Osteoblast (primary cell): ENCODE measurements at regions not wholly inside any gene's neighbourhood (a gene's known extent, or its start where the extent isn't known, plus 50 kb on each side); places are given as distances from the start of the nearest gene placed in this dataset.

Experiments used
- DNase-seq: peaks from one replicate; pipeline ENCODE4 v3.0.0; 2011; ENCODE audit warnings: low spot score, mixed read lengths; ENCODE audit not compliant: insufficient read length; ENCODE audit errors: missing footprints
- H2AFZ ChIP-seq: 2 replicates; pipeline ENCODE4 v1.6.0; 2011; ENCODE audit warnings: mild to moderate bottlenecking, low read length
- H3K27ac ChIP-seq: 2 replicates; pipeline ENCODE4 v1.5.1; 2011; ENCODE audit warnings: mild to moderate bottlenecking, low read depth, low read length, moderate library complexity
- H3K27me3 ChIP-seq: 2 replicates; pipeline ENCODE4 v1.6.0; 2012; ENCODE audit warnings: mild to moderate bottlenecking, control low read depth, inconsistent platforms, low read length, moderate library complexity; ENCODE audit not compliant: insufficient read depth
- H3K36me3 ChIP-seq: 2 replicates; pipeline ENCODE4 v1.5.1; 2011; ENCODE audit warnings: mild to moderate bottlenecking, low read length, control low read depth, moderate library complexity; ENCODE audit not compliant: insufficient read depth
- H3K4me1 ChIP-seq: 2 replicates; pipeline ENCODE4 v1.5.1; 2011; ENCODE audit warnings: mild to moderate bottlenecking, low read length, control low read depth, moderate library complexity; ENCODE audit not compliant: insufficient read depth
- H3K4me2 ChIP-seq: 2 replicates; pipeline ENCODE4 v1.6.0; 2011; ENCODE audit warnings: mild to moderate bottlenecking, low read length; ENCODE audit not compliant: insufficient read depth
- H3K4me3 ChIP-seq: fragments of 200-600 bp; sonication (generic); 3 replicates; pipeline ENCODE4 v1.5.1; 2012; ENCODE audit warnings: mild to moderate bottlenecking, low read length, inconsistent platforms; ENCODE audit not compliant: insufficient read depth
- H3K79me2 ChIP-seq: 2 replicates; pipeline ENCODE4 v1.6.0; 2012; ENCODE audit warnings: mild to moderate bottlenecking, low read length, control low read depth, inconsistent platforms; ENCODE audit not compliant: insufficient read depth
- H3K9me3 ChIP-seq: 2 replicates; pipeline ENCODE4 v1.5.1; 2011; ENCODE audit warnings: low read depth, low read length, control low read depth
- H4K20me1 ChIP-seq: 2 replicates; pipeline ENCODE4 v1.6.0; 2012; ENCODE audit warnings: mild to moderate bottlenecking, low read length, control low read depth; ENCODE audit not compliant: insufficient read depth
- TF ChIP-seq, protein P1 (sequence below): IDR thresholded peaks from 2 replicates; pipeline ENCODE4 v1.5.1; 2011; ENCODE audit warnings: mild to moderate bottlenecking, low read depth, low read length, moderate library complexity; ENCODE audit errors: extremely low read depth

DNA sequence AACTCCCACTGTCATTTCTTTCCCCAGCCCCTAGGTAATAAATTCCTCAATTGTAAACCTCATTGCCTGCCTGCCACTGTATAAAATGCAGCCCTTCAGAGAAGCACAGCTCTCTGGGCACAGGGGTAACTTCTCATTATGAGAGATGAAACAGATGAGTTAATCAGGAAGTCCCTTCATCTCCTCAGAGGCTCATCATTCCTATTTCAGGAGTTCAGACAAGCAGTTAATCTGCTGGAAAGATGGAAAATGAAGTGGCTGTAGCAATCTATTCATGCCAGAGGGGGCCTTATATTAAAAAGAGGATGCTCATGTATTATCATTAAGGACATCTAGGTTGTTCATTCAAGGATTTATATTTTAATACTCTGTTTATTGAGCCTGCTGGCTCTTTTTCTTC is 519.5 kb upstream of the LMCD1 start:
- H4K20me1 ChIP-seq, result no peaks in the 10 kb centered on the region
- H3K9me3 ChIP-seq, result no peaks in the 10 kb centered on the region
- TF ChIP-seq, protein P1, sequence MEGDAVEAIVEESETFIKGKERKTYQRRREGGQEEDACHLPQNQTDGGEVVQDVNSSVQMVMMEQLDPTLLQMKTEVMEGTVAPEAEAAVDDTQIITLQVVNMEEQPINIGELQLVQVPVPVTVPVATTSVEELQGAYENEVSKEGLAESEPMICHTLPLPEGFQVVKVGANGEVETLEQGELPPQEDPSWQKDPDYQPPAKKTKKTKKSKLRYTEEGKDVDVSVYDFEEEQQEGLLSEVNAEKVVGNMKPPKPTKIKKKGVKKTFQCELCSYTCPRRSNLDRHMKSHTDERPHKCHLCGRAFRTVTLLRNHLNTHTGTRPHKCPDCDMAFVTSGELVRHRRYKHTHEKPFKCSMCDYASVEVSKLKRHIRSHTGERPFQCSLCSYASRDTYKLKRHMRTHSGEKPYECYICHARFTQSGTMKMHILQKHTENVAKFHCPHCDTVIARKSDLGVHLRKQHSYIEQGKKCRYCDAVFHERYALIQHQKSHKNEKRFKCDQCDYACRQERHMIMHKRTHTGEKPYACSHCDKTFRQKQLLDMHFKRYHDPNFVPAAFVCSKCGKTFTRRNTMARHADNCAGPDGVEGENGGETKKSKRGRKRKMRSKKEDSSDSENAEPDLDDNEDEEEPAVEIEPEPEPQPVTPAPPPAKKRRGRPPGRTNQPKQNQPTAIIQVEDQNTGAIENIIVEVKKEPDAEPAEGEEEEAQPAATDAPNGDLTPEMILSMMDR, result no peak
- DNase-seq, result no peak
- H3K27me3 ChIP-seq, result no peaks in the 10 kb centered on the region
- no peak overlapping the region for H3K27ac ChIP-seq
- no peaks in the 10 kb centered on the region for H3K4me1 ChIP-seq
- no peaks in the 10 kb centered on the region for H3K79me2 ChIP-seq
- H3K4me2 ChIP-seq, result no peak overlapping the region
- no peaks in the 10 kb centered on the region for H3K36me3 ChIP-seq
- no peak overlapping the region for H2AFZ ChIP-seq
- no peak overlapping the region for H3K4me3 ChIP-seq

GRCh38 chr3:7999384-7999783 is 502.2 kb upstream of the LMCD1 start:
- H3K4me3 ChIP-seq, result no peak overlapping the region
- no peak overlapping the region for H3K27ac ChIP-seq
- H3K79me2 ChIP-seq, result no peaks in the 10 kb centered on the region
- H3K4me1 ChIP-seq, result no peaks in the 10 kb centered on the region
- H4K20me1 ChIP-seq, result no peaks in the 10 kb centered on the region
- TF ChIP-seq, protein P1, result no peak
- H2AFZ ChIP-seq, result no peak overlapping the region
- no peaks in the 10 kb centered on the region for H3K9me3 ChIP-seq
- no peak overlapping the region for H3K4me2 ChIP-seq
- DNase-seq, result no peak
- H3K27me3 ChIP-seq, result no peaks in the 10 kb centered on the region
- no peaks in the 10 kb centered on the region for H3K36me3 ChIP-seq

DNA sequence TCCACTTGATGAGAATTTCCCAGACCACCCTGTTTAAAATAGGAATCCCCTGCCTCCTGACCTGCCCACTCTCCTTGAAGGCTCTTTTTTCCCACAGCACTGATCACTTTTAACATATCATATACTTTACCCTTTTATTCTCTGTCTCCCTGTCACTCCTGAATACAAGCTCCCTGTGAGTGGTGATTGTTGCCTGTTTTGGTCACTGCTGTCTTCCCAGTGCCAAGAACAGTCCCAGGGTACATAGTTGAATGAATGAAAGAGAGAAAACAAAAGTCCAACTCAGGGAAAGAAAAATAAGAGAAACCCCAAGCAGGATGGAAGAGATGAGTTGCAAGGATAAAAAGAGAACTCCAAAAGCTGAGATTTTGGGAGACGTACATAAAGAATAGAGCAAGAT is 500.3 kb upstream of the LMCD1 start:
- H4K20me1 ChIP-seq, result no peaks in the 10 kb centered on the region
- H3K27ac ChIP-seq, result no peak overlapping the region
- H2AFZ ChIP-seq, result no peak overlapping the region
- TF ChIP-seq, protein P1, result no peak
- H3K36me3 ChIP-seq, result no peaks in the 10 kb centered on the region
- no peaks in the 10 kb centered on the region for H3K79me2 ChIP-seq
- H3K9me3 ChIP-seq, result no peaks in the 10 kb centered on the region
- no peak overlapping the region for H3K4me3 ChIP-seq
- H3K4me1 ChIP-seq, result no peaks in the 10 kb centered on the region
- no peak overlapping the region for H3K4me2 ChIP-seq
- no peaks in the 10 kb centered on the region for H3K27me3 ChIP-seq
- no peak for DNase-seq

GRCh38 chr3:8001712-8002111 is 499.9 kb upstream of the LMCD1 start:
- H3K27ac ChIP-seq, result no peak overlapping the region
- no peak overlapping the region for H3K4me3 ChIP-seq
- H3K4me1 ChIP-seq, result no peaks in the 10 kb centered on the region
- no peak overlapping the region for H3K4me2 ChIP-seq
- no peaks in the 10 kb centered on the region for H3K79me2 ChIP-seq
- no peaks in the 10 kb centered on the region for H4K20me1 ChIP-seq
- H2AFZ ChIP-seq, result no peak overlapping the region
- H3K27me3 ChIP-seq, result no peaks in the 10 kb centered on the region
- TF ChIP-seq, protein P1, result no peak
- no peaks in the 10 kb centered on the region for H3K36me3 ChIP-seq
- DNase-seq, result peak; percentile 39
- H3K9me3 ChIP-seq, result no peaks in the 10 kb centered on the region
